Trophoblast cell (in vitro differentiated cells and primary cell): ENCODE measurements at regions not wholly inside any gene's neighbourhood (a gene's known extent, or its start where the extent isn't known, plus 50 kb on each side); places are given as distances from the start of the nearest gene placed in this dataset.
"Not testable (repeated sequence)": the region's sequence is repeated elsewhere in the genome, so short reads cannot be mapped to it uniquely, and the experiment has no call there.

ENCODE experiments used
- DNase-seq, 2 donors: peaks; one replicate each; pipeline ENCODE4 v3.0.0-alpha.2; 2016
- H2AFZ ChIP-seq: 2 replicates; pipeline ENCODE4 v1.6.1; 2013; ENCODE audit warnings: low read length, moderate library complexity, mild to moderate bottlenecking; ENCODE audit not compliant: insufficient read depth, poor library complexity
- H2AK5ac ChIP-seq: 2 replicates; pipeline ENCODE4 v1.6.1; 2013; ENCODE audit warnings: mild to moderate bottlenecking, low read length
- H2BK120ac ChIP-seq: 2 replicates; pipeline ENCODE4 v1.6.1; 2013; ENCODE audit warnings: low read length, mild to moderate bottlenecking, moderate library complexity; ENCODE audit not compliant: insufficient read depth, poor library complexity
- H2BK12ac ChIP-seq: 2 replicates; pipeline ENCODE4 v1.6.1; 2013; ENCODE audit warnings: mild to moderate bottlenecking, low read length, moderate library complexity
- H2BK5ac ChIP-seq: 2 replicates; pipeline ENCODE4 v1.6.1; 2013; ENCODE audit warnings: low read length, low read depth, moderate library complexity, mild to moderate bottlenecking; ENCODE audit not compliant: poor library complexity
- H3K14ac ChIP-seq: 2 replicates; pipeline ENCODE4 v1.6.1; 2013; ENCODE audit warnings: mild to moderate bottlenecking, low read length
- H3K18ac ChIP-seq: 2 replicates; pipeline ENCODE4 v1.6.1; 2013; ENCODE audit warnings: mild to moderate bottlenecking, low read length
- H3K23ac ChIP-seq: 2 replicates; pipeline ENCODE4 v1.6.1; 2013; ENCODE audit warnings: low read length
- H3K27ac ChIP-seq: 2 replicates; pipeline ENCODE4 v1.5.1; 2013; ENCODE audit warnings: low read depth, mild to moderate bottlenecking, inconsistent platforms, low read length, moderate library complexity
- H3K27me3 ChIP-seq: 2 replicates; pipeline ENCODE4 v1.6.1; 2013; ENCODE audit warnings: inconsistent platforms, mild to moderate bottlenecking, low read length, moderate library complexity; ENCODE audit not compliant: insufficient read depth
- H3K36me3 ChIP-seq, 2 experiments: 1 replicate in 1 of 2; 2 replicates in 1 of 2; pipeline ENCODE4 v1.6.1; 2013; ENCODE audit warnings: low read length in 2 of 2, mild to moderate bottlenecking in 2 of 2, moderate library complexity in 1 of 2; ENCODE audit not compliant: insufficient read depth in 2 of 2, control insufficient read depth in 1 of 2
- H3K4ac ChIP-seq: 2 replicates; pipeline ENCODE4 v1.6.1; 2013; ENCODE audit warnings: low read depth, mild to moderate bottlenecking, low read length, moderate library complexity
- H3K4me1 ChIP-seq, 2 experiments: 1 replicate in 1 of 2; 2 replicates in 1 of 2; pipeline ENCODE4 v1.6.1; 2013; ENCODE audit warnings: low read length in 2 of 2, mild to moderate bottlenecking in 2 of 2, moderate library complexity in 1 of 2; ENCODE audit not compliant: insufficient read depth in 2 of 2, control insufficient read depth in 1 of 2
- H3K4me2 ChIP-seq: 2 replicates; pipeline ENCODE4 v1.6.1; 2013; ENCODE audit warnings: inconsistent platforms, mild to moderate bottlenecking, low read length, moderate library complexity
- H3K4me3 ChIP-seq: 2 replicates; pipeline ENCODE4 v1.5.1; 2013; ENCODE audit warnings: mild to moderate bottlenecking, low read depth, low read length, inconsistent platforms
- H3K79me1 ChIP-seq: one replicate; pipeline ENCODE4 v1.6.1; 2013; ENCODE audit warnings: low read length
- H3K79me2 ChIP-seq: 2 replicates; pipeline ENCODE4 v1.6.1; 2013; ENCODE audit warnings: low read length, mild to moderate bottlenecking; ENCODE audit not compliant: control insufficient read depth, insufficient read depth, poor library complexity
- H3K9ac ChIP-seq: 2 replicates; pipeline ENCODE4 v1.6.1; 2013; ENCODE audit warnings: mild to moderate bottlenecking, low read length
- H3K9me3 ChIP-seq: 2 replicates; pipeline ENCODE4 v1.6.1; 2013; ENCODE audit warnings: low read depth, mild to moderate bottlenecking, control low read depth, inconsistent platforms, low read length; ENCODE audit not compliant: insufficient read depth
- H4K12ac ChIP-seq: 2 replicates; pipeline ENCODE4 v1.6.1; 2013; ENCODE audit warnings: low read depth, mild to moderate bottlenecking, low read length, moderate library complexity
- H4K8ac ChIP-seq: 2 replicates; pipeline ENCODE4 v1.6.1; 2013; ENCODE audit warnings: low read depth, mild to moderate bottlenecking, low read length, moderate library complexity
- H4K91ac ChIP-seq: one replicate; pipeline ENCODE4 v1.6.1; 2013; ENCODE audit warnings: low read depth, mild to moderate bottlenecking, low read length, moderate library complexity
- WGBS: extraction: QIAGEN DNeasy Blood & Tissue Kit; methylation state at CpG from one replicate; pipeline ENCODE4 v1.1.7; 2013; ENCODE audit warnings: missing lambda C conversion rate; ENCODE audit not compliant: insufficient read length, insufficient coverage; ENCODE audit errors: extremely low coverage; 5-methylcytosine and 5-hydroxymethylcytosine counted together

DNA sequence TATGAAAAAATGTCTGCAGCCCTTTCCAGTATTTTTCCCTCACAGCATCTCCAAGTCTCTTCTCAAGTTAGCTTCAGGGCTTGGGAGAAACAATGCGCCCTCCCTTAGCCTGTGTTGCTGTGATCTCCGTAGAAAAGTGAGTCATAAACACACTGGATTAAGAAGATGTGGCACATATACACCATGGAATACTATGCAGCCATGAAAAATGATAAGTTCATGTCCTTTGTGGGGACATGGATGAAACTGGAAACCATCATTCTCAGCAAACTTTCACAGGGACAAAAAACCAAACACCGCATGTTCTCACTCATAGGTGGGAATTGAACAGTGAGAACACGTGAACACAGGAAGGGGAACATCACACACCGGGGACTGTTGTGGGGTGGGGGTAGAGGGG lies 100.7 kb upstream of the CXorf51B start:
- not testable (repeated sequence) for H3K4me3 ChIP-seq, H3K23ac ChIP-seq, H3K14ac ChIP-seq, H3K4me2 ChIP-seq, H2AFZ ChIP-seq, H4K8ac ChIP-seq, H3K9me3 ChIP-seq, H3K36me3 ChIP-seq, H3K18ac ChIP-seq, H2BK5ac ChIP-seq, H3K4ac ChIP-seq, DNase-seq, H2BK120ac ChIP-seq, H3K4me1 ChIP-seq, H4K91ac ChIP-seq, H2BK12ac ChIP-seq, H3K27ac ChIP-seq, H3K79me1 ChIP-seq, H3K79me2 ChIP-seq, H2AK5ac ChIP-seq, H3K9ac ChIP-seq, H3K27me3 ChIP-seq, H4K12ac ChIP-seq
- no CpG with 5 or more reads among the region's 5 CpGs for WGBS

- Histone ChIP-seq H2AFZ (no peak overlapping the region), H3K79me2 (no peaks in the 10 kb centered on the region), H3K27me3 (no peaks in the 10 kb centered on the region), H2BK12ac (no peak overlapping the region), H3K4me3 (no peak overlapping the region), H3K9ac (no peak overlapping the region), H4K8ac (no peak overlapping the region), H2BK5ac (no peak overlapping the region), H3K14ac (no peak overlapping the region), H2BK120ac (no peak overlapping the region), H3K4me2 (no peak overlapping the region), H4K12ac (no peak overlapping the region), H3K79me1 (no peaks in the 10 kb centered on the region), H2AK5ac (no peak overlapping the region), H3K4me1 (no peaks in the 10 kb centered on the region), H3K4ac (no peak overlapping the region), H3K23ac (no peak overlapping the region), H3K9me3 (no peaks in the 10 kb centered on the region), H4K91ac (no peak overlapping the region), H3K27ac (no peak overlapping the region), H3K18ac (no peak overlapping the region), H3K36me3 (no peaks in the 10 kb centered on the region)
- no CpG with 5 or more reads among the region's 3 CpGs for WGBS
- DNase-seq = no peak
These were observed 55.3 kb upstream of the CXorf51B start for GRCh38 chrX:146754268-146754667.

DNA sequence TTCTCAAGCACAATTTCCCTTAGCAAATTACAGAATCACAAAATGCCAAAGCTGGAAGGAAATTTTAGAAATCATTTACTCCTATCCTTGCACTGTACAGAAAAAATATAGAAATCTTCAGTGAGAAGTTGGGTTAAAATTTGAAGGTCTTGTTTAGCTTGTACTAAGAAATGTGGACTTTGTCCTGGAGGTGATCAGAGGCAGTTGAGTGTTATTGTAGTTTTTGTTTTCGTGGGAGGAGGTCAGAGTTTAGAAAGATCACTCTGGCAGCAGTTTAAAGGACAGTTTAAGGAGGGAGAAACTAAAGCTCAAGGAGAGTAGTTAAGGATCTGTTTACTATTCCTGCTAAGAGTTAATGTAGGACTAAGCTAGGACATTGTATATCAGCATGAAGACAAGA lies 54.4 kb upstream of the CXorf51B start:
- no peak overlapping the region for H3K23ac ChIP-seq
- no CpG with 5 or more reads among the region's 1 CpG for WGBS

More for the DNA sequence above, 54.4 kb upstream of the CXorf51B start:
- H3K27me3 ChIP-seq = no peaks in the 10 kb centered on the region
- H3K79me2 ChIP-seq = no peaks in the 10 kb centered on the region
- H3K27ac ChIP-seq = no peak overlapping the region
- H3K79me1 ChIP-seq = no peaks in the 10 kb centered on the region
- H2AK5ac ChIP-seq = no peak overlapping the region
- no peak for DNase-seq
- no peak overlapping the region for H3K18ac ChIP-seq
- H4K8ac ChIP-seq = no peak overlapping the region
- H3K36me3 ChIP-seq = no peaks in the 10 kb centered on the region
- no peak overlapping the region for H4K91ac ChIP-seq
- H3K4me2 ChIP-seq = no peak overlapping the region
- H4K12ac ChIP-seq = no peak overlapping the region
- H3K9ac ChIP-seq = no peak overlapping the region
- H2BK120ac ChIP-seq = no peak overlapping the region
- H3K4ac ChIP-seq = no peak overlapping the region
- H3K4me3 ChIP-seq = no peak overlapping the region
- no peak overlapping the region for H2AFZ ChIP-seq
- no peak overlapping the region for H3K14ac ChIP-seq
- H2BK12ac ChIP-seq = no peak overlapping the region
- H3K9me3 ChIP-seq = no peaks in the 10 kb centered on the region
- H2BK5ac ChIP-seq = no peak overlapping the region
- H3K4me1 ChIP-seq = no peaks in the 10 kb centered on the region
